Lower leg skin (tissue), 3 donors: ENCODE measurements at regions not wholly inside any gene's neighbourhood (a gene's known extent, or its start where the extent isn't known, plus 50 kb on each side); places are given as distances from the start of the nearest gene placed in this dataset.

Source experiments
- CTCF ChIP-seq, 3 donors: fragments of 450-650 bp; IDR thresholded peaks; one replicate each; pipeline ENCODE4 v1.5.1; 2016; ENCODE audit warnings: antibody characterized with exemption in 3 of 3, mild to moderate bottlenecking in 3 of 3, moderate library complexity in 2 of 3
- POLR2A ChIP-seq, 2 donors: fragments of 450-650 bp; IDR thresholded peaks; one replicate each; pipeline ENCODE4 v1.6.1; 2016 to 2017; ENCODE audit warnings: antibody characterized with exemption in 2 of 2, mild to moderate bottlenecking in 1 of 2, moderate library complexity in 1 of 2

- TF ChIP-seq CTCF (IDR thresholded peaks at IDR 0.05) (no peak), POLR2A (IDR thresholded peaks at IDR 0.05) (no peak)
Measured at GRCh38 chr22:49369726-49370626, 457.7 kb downstream of the BRD1 start.
